GM18517 (cell line): ENCODE measurements at regions not wholly inside any gene's neighbourhood (a gene's known extent, or its start where the extent isn't known, plus 50 kb on each side); places are given as distances from the start of the nearest gene placed in this dataset.

ENCODE experiments used
- ATAC-seq: cut with Tn5 transposase; IDR thresholded peaks from one replicate; pipeline ENCODE4 v1.9.1; 2021; ENCODE audit warnings: mild to moderate bottlenecking, moderate library complexity; ENCODE audit not compliant: unreplicated experiment

DNA sequence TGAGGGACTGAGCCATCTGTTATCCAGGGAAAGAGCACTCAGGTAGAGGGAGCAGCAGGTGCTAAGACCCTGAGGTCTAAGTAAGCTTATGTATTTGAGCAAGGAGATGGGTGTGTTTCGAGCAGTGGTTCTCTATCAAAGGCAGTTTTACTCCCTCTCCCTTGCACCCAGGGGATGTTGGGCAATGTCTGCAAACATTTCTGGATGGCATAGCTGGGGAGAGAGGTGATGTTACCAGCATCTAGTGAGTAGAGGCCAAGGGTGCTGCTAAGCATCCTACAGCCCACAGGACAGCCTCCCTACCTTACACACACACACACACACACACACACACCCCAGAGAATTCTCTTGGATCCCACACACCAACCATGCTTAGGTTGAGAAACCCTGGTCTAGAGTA, 221.0 kb upstream of the PWP1 start:
- ATAC-seq, result no peak

GRCh38 chr12:107465625-107466024, 220.0 kb upstream of the PWP1 start:
- no peak for ATAC-seq

GRCh38 chr12:107467716-107468115, 217.9 kb upstream of the PWP1 start:
- no peak for ATAC-seq

DNA sequence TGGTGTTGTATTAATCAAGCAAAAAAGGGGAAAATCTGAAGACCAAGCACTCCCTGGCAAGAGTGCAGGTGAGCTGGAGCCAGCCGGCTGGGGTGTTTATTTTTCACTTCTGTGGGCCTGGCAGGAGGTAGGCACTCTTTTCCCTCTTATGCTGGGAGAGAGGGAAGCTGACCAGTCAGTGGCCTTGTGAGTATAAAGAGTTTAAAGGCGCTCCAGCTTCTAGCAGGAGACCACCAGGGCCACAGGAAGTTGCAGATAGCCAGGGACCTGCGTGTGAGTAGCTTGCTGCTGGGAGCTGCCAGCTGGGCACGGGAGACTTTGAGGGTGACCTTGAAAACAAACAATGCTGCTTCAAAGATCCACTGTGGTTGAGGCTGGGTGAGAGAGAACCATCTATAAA, 217.4 kb upstream of the PWP1 start:
- no peak for ATAC-seq

- ATAC-seq, result no peak
Measured at GRCh38 chr12:107469011-107469410, 216.6 kb upstream of the PWP1 start.

DNA sequence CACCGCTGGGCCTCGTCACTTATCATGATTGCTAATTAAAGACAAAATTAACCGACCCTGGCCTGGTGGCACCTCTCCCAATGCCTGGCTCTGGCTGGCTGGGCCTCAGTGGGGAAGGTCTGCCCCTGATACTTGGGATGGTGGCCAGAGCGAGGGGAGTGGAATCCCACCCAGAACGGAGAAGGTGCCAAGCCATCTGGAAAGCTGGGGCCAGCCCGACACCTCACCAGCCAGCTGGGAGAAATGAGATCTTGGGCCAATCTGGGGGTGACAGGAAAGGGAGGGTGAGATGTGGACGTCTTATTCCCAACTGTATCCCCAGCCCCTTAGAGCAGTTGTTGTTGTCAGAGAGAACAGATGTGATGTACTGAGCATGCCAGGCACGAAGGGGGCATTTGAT, 215.0 kb upstream of the PWP1 start:
- ATAC-seq, result no peak

DNA sequence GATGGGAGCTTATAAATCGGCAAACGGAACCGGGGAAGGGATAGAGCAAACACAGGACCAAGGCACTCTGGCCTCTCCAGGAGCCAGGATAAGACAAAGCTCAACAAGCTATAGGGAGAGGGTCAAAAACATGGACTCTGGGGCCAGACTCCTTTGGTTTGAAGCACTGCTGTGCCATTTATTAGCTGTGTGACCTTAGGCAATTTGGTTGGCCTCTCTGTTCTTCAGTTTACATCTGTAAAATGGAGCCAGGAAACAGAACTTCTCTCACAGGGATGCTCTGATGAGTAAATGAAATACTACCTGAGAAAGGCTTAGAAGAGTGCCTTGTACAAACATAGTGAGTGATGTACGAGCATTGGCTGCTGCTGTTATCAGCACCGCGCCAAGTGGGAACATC, 213.3 kb upstream of the PWP1 start:
- no peak for ATAC-seq

- no peak for ATAC-seq
Measured at GRCh38 chr12:107474099-107474498, 211.5 kb upstream of the PWP1 start.

GRCh38 chr12:107474639-107475539, 210.7 kb upstream of the PWP1 start:
- no peak for ATAC-seq

DNA sequence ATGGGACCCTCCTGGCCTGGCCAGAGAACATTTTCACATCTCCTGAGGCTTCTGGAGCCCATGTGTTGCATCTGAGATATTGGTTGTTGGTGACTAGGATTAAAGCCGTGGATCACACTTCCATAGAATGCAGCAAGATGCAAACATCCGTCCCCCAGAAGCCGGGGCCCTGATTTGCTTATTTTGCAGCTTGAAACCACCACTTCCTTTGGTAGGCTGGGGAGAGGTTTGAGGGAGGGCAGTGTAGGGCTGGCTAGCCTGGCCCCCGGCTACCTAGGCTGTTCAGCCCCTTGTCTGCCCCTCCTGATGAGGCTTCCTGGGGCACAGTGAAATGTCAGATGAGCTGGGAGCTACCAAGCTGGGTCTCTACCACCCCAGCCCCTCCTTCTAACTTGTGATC, 209.7 kb upstream of the PWP1 start:
- no peak for ATAC-seq

- no peak for ATAC-seq
Measured at GRCh38 chr12:107477018-107477417, 208.6 kb upstream of the PWP1 start.

- no peak for ATAC-seq
Measured at GRCh38 chr12:107477947-107478610, 207.5 kb upstream of the PWP1 start.

DNA sequence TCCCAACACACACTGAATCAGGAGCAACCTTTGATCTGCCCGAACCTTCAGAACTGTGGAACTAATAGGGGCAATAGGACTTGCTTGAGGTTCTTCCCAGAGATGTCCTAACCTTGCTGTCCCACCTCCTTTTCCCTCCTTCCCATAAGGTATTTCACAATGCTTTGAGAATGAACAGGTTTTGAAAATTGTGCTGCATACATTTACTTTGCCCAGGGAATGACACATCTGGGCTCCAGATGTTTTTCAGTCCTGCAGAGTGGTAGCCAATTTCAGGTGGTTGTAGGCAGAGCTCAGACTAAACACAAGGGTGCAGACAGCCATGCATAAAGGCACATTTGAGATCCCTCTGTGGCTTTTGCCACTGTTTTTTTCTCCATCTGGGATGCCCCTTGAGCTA, 206.7 kb upstream of the PWP1 start:
- ATAC-seq, result no peak

GRCh38 chr12:107480836-107481608, 204.6 kb upstream of the PWP1 start:
- ATAC-seq, result no peak

DNA sequence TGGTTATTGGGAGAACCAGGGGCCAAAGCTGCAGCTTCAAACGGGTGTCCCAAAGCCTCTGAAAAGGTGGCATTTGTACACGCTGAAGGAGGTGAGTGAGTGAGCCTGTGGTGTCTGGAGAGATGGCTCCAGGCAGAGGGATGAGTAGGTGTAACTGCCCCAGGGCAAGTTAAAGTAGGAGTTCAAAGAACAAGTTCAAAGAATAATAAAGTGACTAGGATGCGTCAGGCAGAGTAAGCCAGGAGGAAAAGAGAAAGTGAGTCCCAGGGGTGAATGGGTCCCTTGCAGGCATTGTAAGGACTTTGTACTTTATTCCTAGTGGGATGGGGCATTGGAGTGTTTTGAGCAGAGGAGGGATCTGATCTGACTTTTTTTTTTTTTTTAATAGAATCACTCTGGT, 201.4 kb upstream of the PWP1 start:
- ATAC-seq, result no peak

- ATAC-seq, result no peak
Measured at GRCh38 chr12:107484941-107485340, 200.7 kb upstream of the PWP1 start.

- no peak for ATAC-seq
Measured at GRCh38 chr12:107485731-107486130, 199.9 kb upstream of the PWP1 start.

GRCh38 chr12:107486140-107486892, 199.3 kb upstream of the PWP1 start:
- no peak for ATAC-seq

- no peak for ATAC-seq
Measured at GRCh38 chr12:107487011-107487680, 198.5 kb upstream of the PWP1 start.

DNA sequence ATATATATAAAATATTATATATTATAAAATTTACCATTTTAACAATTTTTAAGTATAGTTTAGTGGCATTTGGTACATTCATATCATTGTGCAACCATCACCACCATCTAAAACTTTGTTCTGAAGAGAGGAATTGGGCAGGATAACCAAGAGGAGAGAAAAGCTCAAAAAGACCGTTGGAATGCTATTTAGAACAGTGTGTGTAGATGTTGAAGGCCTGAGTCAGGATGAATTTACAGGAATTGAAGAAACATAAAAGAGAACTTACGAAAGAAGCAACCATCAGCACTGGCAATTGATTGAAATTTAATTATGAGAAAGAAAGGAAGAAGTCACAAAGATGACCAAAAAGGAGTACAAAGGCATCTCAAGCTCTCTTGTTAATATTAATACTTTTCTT, 196.9 kb upstream of the PWP1 start:
- ATAC-seq, result no peak
